ENCODE measurements at regions not wholly inside any gene's neighbourhood (a gene's known extent, or its start where the extent isn't known, plus 50 kb on each side); places are given as distances from the start of the nearest gene placed in this dataset.

DNA sequence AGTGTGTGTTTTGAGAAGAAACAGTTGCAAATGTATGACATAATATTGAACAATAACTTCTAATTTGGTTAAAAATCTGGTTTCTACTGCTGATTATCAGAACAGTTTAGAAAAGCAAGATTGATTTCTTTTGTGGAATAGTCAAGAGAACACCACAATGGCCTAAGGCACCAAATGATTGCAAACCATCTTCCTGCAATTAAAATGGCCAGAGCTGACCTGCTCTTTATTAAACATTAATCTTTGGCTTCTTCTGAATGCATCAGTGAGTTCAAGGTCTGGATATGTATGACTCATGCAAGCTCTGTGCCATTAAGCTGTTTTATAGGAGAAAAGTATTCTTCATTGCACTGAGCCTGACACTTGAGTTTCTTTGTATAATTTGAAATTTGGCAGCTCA lies 107.8 kb upstream of the PDHA2 start:
- TF ChIP-seq GABPA (IDR thresholded peaks at IDR 0.05; ENCODE audit: borderline replicate concordance, insufficient read depth, low read length): no peak
- Histone ChIP-seq H3K79me2 (ENCODE audit: control insufficient read depth in 1 of 2, insufficient read depth in 2 of 2, low read length in 2 of 2) (no peaks in the 10 kb centered on the region), H3K4ac (replicated peaks; ENCODE audit: insufficient read length, low read depth, low read length) (no peak overlapping the region), H3K18ac (ENCODE audit: extremely low read depth, low read length) (no peak overlapping the region), H3K4me3 (ENCODE audit: extremely low read depth in 1 of 4, insufficient read depth in 2 of 4, low read depth in 3 of 4, low read length in 4 of 4) (no peak overlapping the region), H4K8ac (ENCODE audit: extremely low read depth, insufficient read depth, low read length) (no peak overlapping the region), H3K79me1 (ENCODE audit: low read depth, low read length) (no peaks in the 10 kb centered on the region), H3K4me2 (ENCODE audit: insufficient read depth in 1 of 2, low read depth in 2 of 2, low read length in 2 of 2) (no peak overlapping the region), H4K20me1 (replicated peaks in 1 of 2; ENCODE audit: control insufficient read depth in 1 of 2, insufficient read depth in 2 of 2, low read length in 2 of 2) (no peaks in the 10 kb centered on the region), H4K5ac (ENCODE audit: insufficient read length, low read depth, low read length) (no peak overlapping the region), H3K4me1 (replicated peaks in 1 of 4; ENCODE audit: control insufficient read depth in 3 of 4, insufficient read depth in 4 of 4, low read length in 3 of 4) (peaks cover 4 to 9% (median 8%) of the 10 kb centered on the region in 4 experiments; a peak in 5 of 7 replicates), H3K9me3 (ENCODE audit: insufficient read depth in 2 of 2, low read depth in 1 of 2, low read length in 1 of 2) (no peaks in the 10 kb centered on the region), H3K14ac (ENCODE audit: insufficient read length) (no peak overlapping the region), H2AFZ (ENCODE audit: low read length) (no peak overlapping the region), H3K56ac (replicated peaks; ENCODE audit: insufficient read length, low read depth, low read length) (no peak overlapping the region), H2BK5ac (ENCODE audit: low read depth, low read length) (no peak overlapping the region), H3K23me2 (ENCODE audit: low read depth, low read length) (no peaks in the 10 kb centered on the region), H4K91ac (replicated peaks; ENCODE audit: insufficient read length, low read length) (no peak overlapping the region), H3K23ac (ENCODE audit: insufficient read length) (no peak overlapping the region), H2BK120ac (replicated peaks; ENCODE audit: low read depth, low read length) (no peak overlapping the region), H2AK5ac (ENCODE audit: low read depth, low read length) (no peak overlapping the region), H2BK15ac (ENCODE audit: low read length) (no peak overlapping the region), H2BK12ac (ENCODE audit: low read depth, low read length) (no peak overlapping the region), H3K27me3 (replicated peaks in 1 of 4; ENCODE audit: control insufficient read depth in 3 of 4, extremely low read depth in 1 of 4, insufficient read depth in 3 of 4, low read length in 3 of 4) (no peaks in the 10 kb centered on the region), H3K36me3 (ENCODE audit: control insufficient read depth in 2 of 4, insufficient read depth in 4 of 4, low read length in 3 of 4) (no peaks in the 10 kb centered on the region), H3K27ac (ENCODE audit: low read depth, low read length) (no peak overlapping the region), H3K9ac (replicated peaks in 1 of 4; ENCODE audit: extremely low read depth in 1 of 4, low read depth in 3 of 4, low read length in 3 of 4) (no peak overlapping the region), H2BK20ac (ENCODE audit: low read length) (no peak overlapping the region)
- FAIRE-seq (no peak), DNase-seq (ENCODE audit: low read depth in 1 of 2, low spot score in 2 of 2) (no peak)
- CTCF ChIA-PET (ENCODE audit: partially characterized antibody): no interaction called here
- POLR2A ChIA-PET (ENCODE audit: partially characterized antibody): no interaction called here
